ENCODE measurements at regions not wholly inside any gene's neighbourhood (a gene's known extent, or its start where the extent isn't known, plus 50 kb on each side); places are given as distances from the start of the nearest gene placed in this dataset.

- TF ChIP-seq JUND (IDR thresholded peaks at IDR 0.05; ENCODE audit: low read length): no peak
Observed at GRCh38 chr3:56962206-56962605, 98.3 kb upstream of the SPATA12 start (continued).
